Motor neuron (in vitro differentiated cells): ENCODE measurements at regions not wholly inside any gene's neighbourhood (a gene's known extent, or its start where the extent isn't known, plus 50 kb on each side); places are given as distances from the start of the nearest gene placed in this dataset.

Source experiments
- ATAC-seq, 8 experiments: fragments of 200-7000 bp; cut with Tn5 transposase; replicated peaks in 6 of 8; 2 replicates each; pipeline ENCODE4 v1.8.0; 2021; ENCODE audit warnings: mild to moderate bottlenecking in 8 of 8, moderate library complexity in 8 of 8
- H3K27ac ChIP-seq, 2 donors: fragments of 250-450 bp; sonication (Bioruptor Pico); 2 replicates each; pipeline ENCODE4 v1.9.0; 2021; ENCODE audit warnings: antibody characterized with exemption in 2 of 2, mild to moderate bottlenecking in 2 of 2, moderate library complexity in 1 of 2
- H3K4me1 ChIP-seq, 2 donors: fragments of 250-450 bp; sonication (Bioruptor Pico); replicated peaks in 1 of 2; 2 replicates each; pipeline ENCODE4 v1.6.1; 2021; ENCODE audit warnings: antibody characterized with exemption in 2 of 2, mild to moderate bottlenecking in 2 of 2, moderate library complexity in 1 of 2
- H3K4me3 ChIP-seq, 5 donors: fragments of 250-450 bp; sonication (Bioruptor Pico); 2 replicates each; pipeline ENCODE4 v1.9.0; 2021; ENCODE audit warnings: antibody characterized with exemption in 5 of 5, mild to moderate bottlenecking in 5 of 5, moderate library complexity in 4 of 5
- WGBS, 10 experiments: fragments of 450-650 bp; shearing (Covaris generic); methylation state at CpG; one replicate each; pipeline ENCODE4 v1.0.0; 2022; 5-methylcytosine and 5-hydroxymethylcytosine counted together
- in situ Hi-C, 9 experiments: fragments of 400-800 bp; cut with MboI; loops; one replicate each; pipeline ENCODE4 v1.15.0; 2021; ENCODE audit warnings: low sequenced_read_pairs in 9 of 9, low pct_unique_long_range_greater_than_20kb in 2 of 9; ENCODE audit not compliant: unreplicated experiment in 9 of 9

- no peak overlapping the region for H3K4me3 ChIP-seq
- no peaks in the 10 kb centered on the region for H3K4me1 ChIP-seq
- WGBS, 10 experiments, result 0 to 100% (median 50%) methylated on average over 1 to 3 of the region's 4 CpGs; no CpG with 5 or more reads in 1 of the 10 experiments
- in situ Hi-C loops, result no loop called here
- H3K27ac ChIP-seq, result no peak overlapping the region
- peak in 1 of 8 experiments; percentile 44 for ATAC-seq
These were observed 720.6 kb downstream of the EFNB2 start for GRCh38 chr13:105814902-105815250.

GRCh38 chr13:105814219-105814901, 721.1 kb downstream of the EFNB2 start:
- no peaks in the 10 kb centered on the region for H3K4me1 ChIP-seq
- WGBS, 10 experiments, result 11 to 67% (median 43%) methylated on average over 2 to 5 of the region's 5 CpGs; no CpG with 5 or more reads in 2 of the 10 experiments
- peak in 3 of 8 experiments; percentile 15 to 76 (median 41) for ATAC-seq
- no peak overlapping the region for H3K27ac ChIP-seq
- in situ Hi-C loops, result no loop called here
- no peak overlapping the region for H3K4me3 ChIP-seq

DNA sequence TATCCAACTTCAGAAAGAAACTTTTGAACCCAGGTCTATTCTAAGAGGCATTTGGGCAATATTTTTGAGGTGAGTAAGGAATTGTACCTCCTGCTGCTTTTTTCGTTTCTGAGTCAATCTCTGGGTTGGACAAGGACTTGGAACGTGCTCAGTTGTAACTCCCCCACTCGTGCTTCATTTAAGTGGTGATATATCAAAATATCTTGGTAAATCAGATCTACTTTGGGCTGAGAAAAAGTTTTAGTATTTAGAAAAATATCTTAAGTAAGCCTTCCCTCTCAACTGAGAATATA, 728.9 kb downstream of the EFNB2 start:
- Histone ChIP-seq H3K27ac (no peak overlapping the region), H3K4me3 (no peak overlapping the region), H3K4me1 (peaks cover 0 to 2% of the 10 kb centered on the region in 2 donors)
- in situ Hi-C loops, result no loop called here
- ATAC-seq, result no peak
- 0 to 84% (median 59%) methylated on average over 2 to 3 of the region's 3 CpGs; no CpG with 5 or more reads in 3 of the 10 experiments for WGBS, 10 experiments

DNA sequence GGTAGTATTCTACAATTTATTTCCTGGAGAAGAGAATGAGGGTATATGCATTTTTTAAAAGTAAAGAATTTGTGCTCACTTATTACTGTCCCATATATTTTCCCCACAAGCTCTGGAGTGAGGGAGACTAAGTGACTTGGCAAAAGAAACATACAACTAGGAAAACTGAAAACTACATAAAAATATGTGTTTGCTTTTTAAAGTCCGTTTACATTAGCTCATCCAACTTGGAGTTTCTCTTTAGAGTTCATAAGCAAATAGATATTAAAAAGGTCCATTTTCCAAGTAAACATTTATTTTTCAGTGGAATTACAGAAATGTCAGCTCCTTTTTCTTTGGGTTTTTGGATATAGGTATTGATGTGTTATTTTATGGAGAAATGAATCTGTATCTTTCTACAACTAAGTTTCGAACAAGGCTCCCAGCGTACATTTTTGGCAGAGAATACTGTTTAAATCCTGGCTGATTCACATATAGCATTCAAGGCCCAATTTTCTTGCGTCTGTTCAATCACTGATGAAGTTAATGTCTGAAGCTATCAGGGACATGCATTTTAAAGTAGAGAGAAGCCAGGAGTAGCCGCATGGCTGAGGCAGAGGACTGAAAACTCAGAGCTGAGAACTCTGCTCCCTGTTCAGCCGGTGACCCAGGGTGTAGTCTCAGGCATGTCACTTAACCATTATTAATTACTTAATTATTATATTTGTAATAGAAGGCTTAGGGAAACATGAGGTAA, 729.4 kb downstream of the EFNB2 start:
- in situ Hi-C loops, result no loop called here
- 38 to 93% (median 81%) methylated on average over 2 to 6 of the region's 6 CpGs; no CpG with 5 or more reads in 1 of the 10 experiments for WGBS, 10 experiments
- H3K4me1 ChIP-seq, result peaks cover 0 to 2% of the 10 kb centered on the region in 2 donors
- no peak overlapping the region for H3K4me3 ChIP-seq
- ATAC-seq, result no peak
- no peak overlapping the region for H3K27ac ChIP-seq

DNA sequence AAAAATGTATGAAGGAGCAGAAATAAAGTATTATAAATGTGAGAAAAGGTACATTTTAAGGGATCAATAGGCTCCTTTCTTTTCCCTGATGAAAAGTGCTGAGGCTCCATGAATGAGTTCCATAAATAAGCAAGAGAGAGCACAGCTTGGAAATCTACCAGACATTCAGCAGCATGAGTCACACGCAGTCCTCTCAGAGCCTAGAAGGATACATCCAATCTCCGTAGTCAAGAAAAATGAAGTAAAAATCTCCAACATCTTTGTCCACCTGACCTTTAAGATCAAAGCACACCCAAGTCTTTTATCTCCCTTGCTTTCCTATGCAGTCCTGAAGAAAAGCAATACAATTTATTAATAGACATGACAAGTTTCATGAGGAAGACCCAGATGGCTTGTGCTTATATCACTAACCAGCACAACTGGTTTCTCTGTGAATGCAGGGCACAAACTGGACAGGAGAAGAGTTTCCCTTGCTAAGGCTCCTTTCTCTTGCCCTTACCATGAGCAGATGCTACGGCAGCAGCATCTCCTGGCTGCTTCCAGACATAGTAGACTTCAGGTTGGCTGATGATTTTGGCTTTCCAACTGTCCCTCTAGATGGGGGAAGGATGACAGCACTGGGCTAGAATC, 730.8 kb downstream of the EFNB2 start:
- Histone ChIP-seq H3K4me3 (no peak overlapping the region), H3K27ac (no peak overlapping the region), H3K4me1 (peaks cover 0 to 2% of the 10 kb centered on the region in 2 donors)
- in situ Hi-C loops, result no loop called here
- peak in 6 of 8 experiments; percentile 30 to 80 (median 43) for ATAC-seq
- WGBS, 10 experiments, result 14 to 100% (median 72%) methylated on average over 1 to 3 of the region's 3 CpGs

- no peak overlapping the region for H3K4me3 ChIP-seq
- H3K4me1 ChIP-seq, result no peaks in the 10 kb centered on the region
- no peak for ATAC-seq
- in situ Hi-C loops, result no loop called here
- H3K27ac ChIP-seq, result no peak overlapping the region
These were observed 736.3 kb downstream of the EFNB2 start for GRCh38 chr13:105799155-105799554.

DNA sequence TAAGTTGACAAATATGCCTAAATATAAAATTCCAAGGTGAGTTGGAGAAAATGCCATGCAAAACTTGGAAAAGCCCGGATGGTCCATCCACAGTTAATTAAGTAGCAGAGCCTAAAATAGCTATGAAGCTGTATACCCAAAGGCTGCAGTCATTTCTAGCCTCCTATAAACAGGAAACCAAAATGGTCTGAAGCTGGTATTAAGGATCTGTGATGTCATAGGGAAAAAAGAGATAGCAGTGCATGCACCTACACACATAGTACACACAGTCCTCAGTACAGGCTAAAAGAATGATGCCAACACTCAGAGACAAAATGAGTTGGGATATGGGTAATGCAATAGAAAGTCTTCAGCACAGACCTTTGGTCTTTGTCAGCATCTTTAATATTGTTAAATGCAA, 736.9 kb downstream of the EFNB2 start:
- Histone ChIP-seq H3K4me3 (no peak overlapping the region), H3K4me1 (no peaks in the 10 kb centered on the region), H3K27ac (no peak overlapping the region)
- in situ Hi-C loops, result no loop called here
- WGBS, 10 experiments, result 0% methylated on average over 1 of the region's 1 CpG; no CpG with 5 or more reads in 4 of the 10 experiments
- no peak for ATAC-seq

GRCh38 chr13:105796081-105796480, 739.4 kb downstream of the EFNB2 start:
- no peak overlapping the region for H3K4me3 ChIP-seq
- 17 to 100% (median 91%) methylated on average over 2 to 3 of the region's 3 CpGs; no CpG with 5 or more reads in 1 of the 10 experiments for whole genome bisulfite sequencing, 10 experiments
- no peaks in the 10 kb centered on the region for H3K4me1 ChIP-seq
- H3K27ac ChIP-seq, result no peak overlapping the region
- no peak for ATAC-seq
- in situ Hi-C loops, result no loop called here

DNA sequence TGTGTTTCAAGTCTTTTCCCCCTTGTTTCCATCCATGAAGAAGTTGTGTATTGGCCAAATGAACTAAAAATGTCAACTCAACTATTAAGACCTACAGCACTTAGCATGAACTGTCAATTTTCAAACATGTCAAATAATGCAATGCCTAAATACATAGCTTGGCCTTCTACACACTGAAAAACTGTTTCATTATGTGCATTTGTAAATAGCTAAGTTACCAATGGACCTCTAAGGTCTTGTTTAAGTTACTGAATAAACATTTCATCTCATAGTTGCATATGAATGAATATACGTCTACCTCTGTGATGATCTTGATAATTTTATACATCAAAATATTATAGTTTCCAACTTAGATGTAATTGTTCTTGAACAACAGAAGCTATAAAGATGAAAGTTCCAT, 744.5 kb downstream of the EFNB2 start:
- Histone ChIP-seq H3K4me1 (peaks cover 0 to 5% of the 10 kb centered on the region in 2 donors), H3K27ac (no peak overlapping the region), H3K4me3 (no peak overlapping the region)
- ATAC-seq, result peak in 1 of 8 experiments; percentile 91
- 0 to 89% (median 75%) methylated on average over 1 of the region's 1 CpG; no CpG with 5 or more reads in 1 of the 10 experiments for WGBS, 10 experiments
- in situ Hi-C loops, result no loop called here

DNA sequence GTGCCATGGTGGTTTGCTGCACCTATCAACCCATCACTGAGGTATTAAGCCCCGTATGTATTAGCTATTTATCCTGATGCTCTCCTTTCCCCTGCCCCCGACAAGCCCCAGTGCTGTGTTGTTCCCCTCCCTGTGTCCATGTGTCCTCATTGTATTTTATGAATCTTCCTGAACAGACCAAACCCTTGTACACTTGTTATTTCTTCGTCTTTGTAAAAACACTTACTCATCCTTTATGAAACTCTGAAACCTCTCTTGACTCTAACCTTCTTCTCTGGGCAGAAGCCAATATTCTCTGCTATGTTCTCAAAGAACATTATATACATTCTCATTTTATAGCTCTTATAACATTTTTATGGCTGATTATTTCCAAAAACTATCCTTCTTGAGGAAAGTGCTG, 746.9 kb downstream of the EFNB2 start:
- ATAC-seq, result no peak
- H3K4me1 ChIP-seq, result peaks cover 0 to 6% of the 10 kb centered on the region in 2 donors
- WGBS, 10 experiments, result 14 to 100% (median 70%) methylated on average over 1 to 3 of the region's 3 CpGs; no CpG with 5 or more reads in 1 of the 10 experiments
- H3K4me3 ChIP-seq, result no peak overlapping the region
- in situ Hi-C loops, result no loop called here
- H3K27ac ChIP-seq, result no peak overlapping the region

DNA sequence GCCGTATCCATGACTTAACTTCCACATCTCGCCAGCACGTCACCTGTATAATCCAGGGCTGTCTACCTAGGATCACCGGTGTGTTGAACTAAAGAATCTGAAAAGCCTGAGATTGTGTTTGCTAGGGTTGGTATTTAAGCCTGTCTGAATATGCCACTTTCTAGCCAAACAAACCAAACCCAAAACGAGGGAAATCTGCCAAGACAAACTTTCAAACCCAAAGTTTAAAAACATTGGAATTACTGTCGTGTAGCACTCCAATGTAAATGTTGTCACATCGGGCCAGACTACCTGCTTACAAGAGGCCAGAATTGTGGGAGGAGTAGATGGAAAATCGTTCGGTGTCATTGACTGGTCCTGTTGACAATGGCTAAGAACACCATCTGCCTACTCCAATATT, 747.8 kb downstream of the EFNB2 start:
- no peak for ATAC-seq
- no peak overlapping the region for H3K4me3 ChIP-seq
- WGBS, 10 experiments, result 7 to 93% (median 58%) methylated on average over 1 to 9 of the region's 9 CpGs; no CpG with 5 or more reads in 2 of the 10 experiments
- in situ Hi-C loops, result no loop called here
- H3K27ac ChIP-seq, result no peak overlapping the region
- peaks cover 0 to 6% of the 10 kb centered on the region in 2 donors for H3K4me1 ChIP-seq

GRCh38 chr13:105785436-105785835, 750.0 kb downstream of the EFNB2 start:
- WGBS, 10 experiments, result 38 to 92% (median 71%) methylated on average over 1 to 2 of the region's 2 CpGs; no CpG with 5 or more reads in 1 of the 10 experiments
- H3K4me1 ChIP-seq, result peaks cover 0 to 6% of the 10 kb centered on the region in 2 donors
- ATAC-seq, result no peak
- H3K27ac ChIP-seq, result no peak overlapping the region
- H3K4me3 ChIP-seq, result no peak overlapping the region
- in situ Hi-C loops, result no loop called here

GRCh38 chr13:105783261-105783660, 752.2 kb downstream of the EFNB2 start:
- WGBS, 10 experiments, result 0 to 86% (median 58%) methylated on average over 1 of the region's 1 CpG; no CpG with 5 or more reads in 1 of the 10 experiments
- in situ Hi-C loops, result no loop called here

More at GRCh38 chr13:105783261-105783660, 752.2 kb downstream of the EFNB2 start:
- no peak overlapping the region for H3K27ac ChIP-seq
- no peak for ATAC-seq
- no peak overlapping the region for H3K4me3 ChIP-seq
- peaks cover 0 to 6% of the 10 kb centered on the region in 2 donors for H3K4me1 ChIP-seq
